PC-9 (cell line): ENCODE measurements at regions not wholly inside any gene's neighbourhood (a gene's known extent, or its start where the extent isn't known, plus 50 kb on each side); places are given as distances from the start of the nearest gene placed in this dataset.

Source experiments
- CTCF ChIP-seq: fragments of 200-600 bp; sonication (generic); conservative IDR thresholded peaks from 2 replicates; pipeline ENCODE4 v1.6.1; 2017; ENCODE audit warnings: mixed run types, antibody characterized with exemption, mild to moderate bottlenecking, moderate library complexity
- EZH2 ChIP-seq: fragments of 200-600 bp; sonication (generic); IDR thresholded peaks from 2 replicates; pipeline ENCODE4 v1.8.0; 2017; ENCODE audit warnings: antibody characterized with exemption, low read depth

- no peak for TF ChIP-seq CTCF
- TF ChIP-seq EZH2, result no peak
These were observed 69.1 kb upstream of the EP300 start for GRCh38 chr22:41023299-41023623.
